Smooth muscle cell (in vitro differentiated cells): ENCODE measurements at regions not wholly inside any gene's neighbourhood (a gene's known extent, or its start where the extent isn't known, plus 50 kb on each side); places are given as distances from the start of the nearest gene placed in this dataset.
A peak's percentile ranks its signal among the peaks of the same experiment; 100 is the strongest.

Source experiments
- DNase-seq: peaks from one replicate; lab custom pipeline; 2025; ENCODE audit not compliant: unreplicated experiment; lab: John Stamatoyannopoulos, UW
- H2AFZ ChIP-seq: fragments of 200-600 bp; sonication (generic); 2 replicates; pipeline ENCODE4 v1.6.0; 2016; ENCODE audit warnings: antibody characterized with exemption, low read depth, mild to moderate bottlenecking
- H3F3A ChIP-seq: fragments of 200-600 bp; sonication (generic); 2 replicates; pipeline ENCODE4 v1.6.0; 2017; ENCODE audit warnings: antibody characterized with exemption, low read depth
- H3K27ac ChIP-seq: fragments of 200-600 bp; sonication (generic); 2 replicates; pipeline ENCODE4 v1.5.1; 2016; ENCODE audit warnings: low read depth, mild to moderate bottlenecking
- H3K27me3 ChIP-seq: fragments of 200-600 bp; sonication (generic); 2 replicates; pipeline ENCODE4 v1.6.1; 2016; ENCODE audit warnings: low read depth, mild to moderate bottlenecking
- H3K36me3 ChIP-seq: fragments of 200-600 bp; sonication (generic); 2 replicates; pipeline ENCODE4 v1.5.1; 2016; ENCODE audit warnings: low read depth
- H3K4me1 ChIP-seq: fragments of 200-600 bp; sonication (generic); 2 replicates; pipeline ENCODE4 v1.5.1; 2016; ENCODE audit warnings: low read depth
- H3K4me2 ChIP-seq: fragments of 200-600 bp; sonication (generic); 2 replicates; pipeline ENCODE4 v1.6.0; 2016; ENCODE audit warnings: mild to moderate bottlenecking
- H3K4me3 ChIP-seq: fragments of 200-600 bp; sonication (generic); 2 replicates; pipeline ENCODE4 v1.5.1; 2016; ENCODE audit warnings: mild to moderate bottlenecking
- H3K79me2 ChIP-seq: fragments of 200-600 bp; sonication (generic); 2 replicates; pipeline ENCODE4 v1.6.0; 2016; ENCODE audit warnings: low read depth, mild to moderate bottlenecking
- H3K9ac ChIP-seq: fragments of 200-600 bp; sonication (generic); 2 replicates; pipeline ENCODE4 v1.6.0; 2016; ENCODE audit warnings: low read depth
- H3K9me3 ChIP-seq: fragments of 200-600 bp; sonication (generic); replicated peaks from 2 replicates; pipeline ENCODE4 v1.5.1; 2016; ENCODE audit warnings: low read depth
- H4K20me1 ChIP-seq: fragments of 200-600 bp; sonication (generic); 2 replicates; pipeline ENCODE4 v1.6.0; 2016; ENCODE audit warnings: low read depth
- CTCF ChIP-seq: fragments of 200-600 bp; sonication (generic); IDR thresholded peaks from 2 replicates; pipeline ENCODE4 v1.5.1; 2017; ENCODE audit warnings: borderline replicate concordance, mild to moderate bottlenecking, antibody characterized with exemption; ENCODE audit not compliant: insufficient read depth, poor library complexity, severe bottlenecking
- WGBS: methylation state at CpG from one replicate; pipeline ENCODE4 v1.1.7; 2016; ENCODE audit warnings: low lambda C conversion rate; 5-methylcytosine and 5-hydroxymethylcytosine counted together

GRCh38 chr3:159843840-159844730 is 144.6 kb upstream of the IL12A start:
- H3K4me2 ChIP-seq: peak overlapping the region; percentile 64
- DNase-seq: no peak
- no peaks in the 10 kb centered on the region for H3K36me3 ChIP-seq
- 61% methylated on average over 7 of the region's 7 CpGs for WGBS
- H3F3A ChIP-seq: no peaks in the 10 kb centered on the region
- no peak overlapping the region for H2AFZ ChIP-seq
- H3K79me2 ChIP-seq: peaks cover 81% of the 10 kb centered on the region
- H3K4me1 ChIP-seq: peaks cover 25% of the 10 kb centered on the region
- no peak overlapping the region for H3K4me3 ChIP-seq
- peak overlapping the region; percentile 53 for H3K27ac ChIP-seq
- H3K27me3 ChIP-seq: no peaks in the 10 kb centered on the region
- H3K9me3 ChIP-seq: no peaks in the 10 kb centered on the region
- no peak overlapping the region for H3K9ac ChIP-seq
- no peak for TF ChIP-seq CTCF
- peaks cover 72% of the 10 kb centered on the region for H4K20me1 ChIP-seq

- Histone ChIP-seq H3F3A (no peaks in the 10 kb centered on the region), H3K4me2 (peak overlapping the region; percentile 64), H3K9ac (no peak overlapping the region), H3K4me1 (peaks cover 19% of the 10 kb centered on the region), H3K79me2 (peaks cover 81% of the 10 kb centered on the region), H2AFZ (no peak overlapping the region), H3K27me3 (no peaks in the 10 kb centered on the region), H4K20me1 (peaks cover 64% of the 10 kb centered on the region), H3K36me3 (no peaks in the 10 kb centered on the region), H3K27ac (peak overlapping the region; percentile 53), H3K9me3 (no peaks in the 10 kb centered on the region), H3K4me3 (no peak overlapping the region)
- no peak for DNase-seq
- TF ChIP-seq CTCF: no peak
- 61% methylated on average over 4 of the region's 4 CpGs for whole genome bisulfite sequencing
Observed at GRCh38 chr3:159844801-159845261, 143.8 kb upstream of the IL12A start.

GRCh38 chr3:159845737-159846136 is 142.9 kb upstream of the IL12A start:
- H3K9me3 ChIP-seq: no peaks in the 10 kb centered on the region
- no peak overlapping the region for H2AFZ ChIP-seq
- no peaks in the 10 kb centered on the region for H3K36me3 ChIP-seq
- 98% methylated on average over 3 of the region's 3 CpGs for WGBS
- H3K9ac ChIP-seq: no peak overlapping the region
- H3K27me3 ChIP-seq: no peaks in the 10 kb centered on the region
- H3F3A ChIP-seq: no peaks in the 10 kb centered on the region
- no peak overlapping the region for H3K4me2 ChIP-seq
- H3K4me3 ChIP-seq: no peak overlapping the region
- H3K27ac ChIP-seq: no peak overlapping the region
- DNase-seq: no peak
- H3K79me2 ChIP-seq: peaks cover 81% of the 10 kb centered on the region
- H3K4me1 ChIP-seq: peaks cover 17% of the 10 kb centered on the region
- H4K20me1 ChIP-seq: peaks cover 55% of the 10 kb centered on the region
- no peak for TF ChIP-seq CTCF
